MM.1S (cell line): ENCODE measurements at regions not wholly inside any gene's neighbourhood (a gene's known extent, or its start where the extent isn't known, plus 50 kb on each side); places are given as distances from the start of the nearest gene placed in this dataset.

Experiments
- CTCF ChIP-seq: fragments of 300-600 bp; sonication (generic); IDR thresholded peaks from 2 replicates; pipeline ENCODE4 v1.5.1; 2016; ENCODE audit warnings: antibody characterized with exemption, low read length, mixed read lengths
- EZH2 ChIP-seq: fragments of 300-600 bp; sonication (generic); optimal IDR thresholded peaks from 2 replicates; pipeline ENCODE3; 2017; ENCODE audit warnings: low read depth, mild to moderate bottlenecking, antibody characterized with exemption, low read length, mixed read lengths

GRCh38 chr7:49060743-49061142 lies 136.4 kb downstream of the CDC14C start:
- no peak for TF ChIP-seq EZH2
- TF ChIP-seq CTCF, result no peak
